Endothelial cell (in vitro differentiated cells): ENCODE measurements at regions not wholly inside any gene's neighbourhood (a gene's known extent, or its start where the extent isn't known, plus 50 kb on each side); places are given as distances from the start of the nearest gene placed in this dataset.

Experiments
- DNase-seq: peaks from one replicate; pipeline ENCODE4 v3.0.0; 2021; ENCODE audit warnings: low spot score
- H3K27ac Mint-ChIP-seq: one replicate; pipeline ENCODE4 v1.8.0; 2021; ENCODE audit warnings: mixed read lengths, inconsistent platforms; ENCODE audit not compliant: unreplicated experiment
- H3K27me3 Mint-ChIP-seq: one replicate; pipeline ENCODE4 v1.8.0; 2021; ENCODE audit warnings: mild to moderate bottlenecking, moderate library complexity, mixed read lengths, inconsistent platforms; ENCODE audit not compliant: unreplicated experiment
- H3K36me3 Mint-ChIP-seq: one replicate; pipeline ENCODE4 v1.8.0; 2021; ENCODE audit warnings: mild to moderate bottlenecking, low read depth, mixed read lengths, inconsistent platforms; ENCODE audit not compliant: unreplicated experiment
- H3K4me1 Mint-ChIP-seq: one replicate; pipeline ENCODE4 v1.8.0; 2021; ENCODE audit warnings: mild to moderate bottlenecking, mixed read lengths, inconsistent platforms; ENCODE audit not compliant: unreplicated experiment
- H3K4me3 Mint-ChIP-seq: one replicate; pipeline ENCODE4 v1.8.0; 2021; ENCODE audit warnings: mild to moderate bottlenecking, mixed read lengths, inconsistent platforms; ENCODE audit not compliant: unreplicated experiment
- H3K9me3 Mint-ChIP-seq: one replicate; pipeline ENCODE4 v1.8.0; 2021; ENCODE audit warnings: mixed read lengths, inconsistent platforms; ENCODE audit not compliant: unreplicated experiment
- CTCF ChIP-seq: fragments of 200-600 bp; sonication (generic); IDR thresholded peaks from one replicate; pipeline ENCODE4 v1.5.0; 2021; ENCODE audit warnings: antibody characterized with exemption; ENCODE audit not compliant: unreplicated experiment

DNA sequence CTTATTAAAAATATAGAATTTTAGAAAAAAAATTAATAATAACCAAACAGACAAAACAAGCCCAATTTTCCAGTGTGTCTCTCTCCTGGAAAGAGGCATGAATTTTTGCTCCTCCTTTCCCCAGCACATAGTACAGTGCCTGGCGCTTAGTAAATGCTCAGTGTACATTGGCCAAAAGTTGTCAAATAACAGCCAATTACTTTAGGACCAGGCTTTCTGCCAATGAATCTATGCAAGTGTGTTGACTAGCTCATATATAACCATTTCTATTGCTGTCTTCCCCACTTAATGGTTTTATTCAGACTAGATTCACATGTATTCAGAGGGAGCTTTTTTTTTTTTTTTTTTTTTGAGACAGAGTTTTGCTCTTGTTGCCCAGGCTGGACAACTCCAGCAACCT lies 120.1 kb upstream of the CD180 start:
- Mint-ChIP-seq H3K27ac (no peak overlapping the region), H3K9me3 (no peaks in the 10 kb centered on the region), H3K27me3 (peaks cover 3% of the 10 kb centered on the region), H3K4me3 (no peak overlapping the region), H3K36me3 (no peaks in the 10 kb centered on the region), H3K4me1 (no peaks in the 10 kb centered on the region)
- no peak for DNase-seq
- no peak for TF ChIP-seq CTCF

GRCh38 chr5:67315082-67315989 lies 118.7 kb upstream of the CD180 start:
- no peak overlapping the region for H3K4me3 Mint-ChIP-seq
- H3K4me1 Mint-ChIP-seq, result no peaks in the 10 kb centered on the region
- no peak for TF ChIP-seq CTCF
- peaks cover 3% of the 10 kb centered on the region for H3K27me3 Mint-ChIP-seq
- H3K9me3 Mint-ChIP-seq, result no peaks in the 10 kb centered on the region
- DNase-seq, result no peak
- no peaks in the 10 kb centered on the region for H3K36me3 Mint-ChIP-seq
- H3K27ac Mint-ChIP-seq, result no peak overlapping the region

GRCh38 chr5:67311701-67312100 lies 115.1 kb upstream of the CD180 start:
- no peak for DNase-seq
- Mint-ChIP-seq H3K9me3 (no peaks in the 10 kb centered on the region), H3K4me1 (no peaks in the 10 kb centered on the region), H3K4me3 (no peak overlapping the region), H3K27me3 (no peaks in the 10 kb centered on the region), H3K36me3 (no peaks in the 10 kb centered on the region), H3K27ac (no peak overlapping the region)
- no peak for TF ChIP-seq CTCF

DNA sequence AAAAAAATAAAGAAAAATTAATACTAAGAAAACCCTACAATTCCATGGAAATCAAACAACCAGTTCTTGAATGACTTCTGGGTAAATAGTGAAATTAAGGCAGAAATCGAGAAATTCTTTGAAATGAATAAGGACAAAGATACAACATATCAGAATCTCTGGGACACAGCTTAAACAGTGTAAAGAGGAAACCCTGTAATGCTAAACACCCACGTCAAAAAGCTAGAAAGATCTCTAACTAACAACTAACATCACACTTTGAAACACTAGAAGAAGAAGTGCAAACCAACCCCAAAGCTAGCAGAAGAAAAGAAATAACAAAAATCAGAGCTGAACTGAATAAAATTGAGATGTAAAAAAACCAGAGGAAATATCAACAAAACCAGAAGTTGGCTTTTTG lies 114.6 kb upstream of the CD180 start:
- Mint-ChIP-seq H3K27ac (no peak overlapping the region), H3K9me3 (no peaks in the 10 kb centered on the region), H3K27me3 (no peaks in the 10 kb centered on the region), H3K4me1 (no peaks in the 10 kb centered on the region), H3K36me3 (no peaks in the 10 kb centered on the region), H3K4me3 (no peak overlapping the region)
- DNase-seq, result no peak
- TF ChIP-seq CTCF, result no peak

- Mint-ChIP-seq H3K4me3 (no peak overlapping the region), H3K9me3 (no peaks in the 10 kb centered on the region), H3K27me3 (no peaks in the 10 kb centered on the region), H3K36me3 (no peaks in the 10 kb centered on the region), H3K4me1 (no peaks in the 10 kb centered on the region), H3K27ac (no peak overlapping the region)
- no peak for DNase-seq
- TF ChIP-seq CTCF, result no peak
These were observed 114.1 kb upstream of the CD180 start for GRCh38 chr5:67310740-67311139.
